DMS79 (cell line): ENCODE measurements at regions not wholly inside any gene's neighbourhood (a gene's known extent, or its start where the extent isn't known, plus 50 kb on each side); places are given as distances from the start of the nearest gene placed in this dataset.
"Not testable (repeated sequence)": the region's sequence is repeated elsewhere in the genome, so short reads cannot be mapped to it uniquely, and the experiment has no call there.

Experiments
- DNase-seq: peaks from one replicate; lab custom pipeline; 2025; lab: John Stamatoyannopoulos, UW

GRCh38 chr4:97394653-97395052 lies 748.6 kb downstream of the STPG2 start:
- no peak for DNase-seq

GRCh38 chr4:97396097-97396496 lies 747.2 kb downstream of the STPG2 start:
- DNase-seq, result no peak

GRCh38 chr4:97396605-97397004 lies 746.7 kb downstream of the STPG2 start:
- no peak for DNase-seq

- no peak for DNase-seq
Observed at GRCh38 chr4:97404876-97405523, 738.3 kb downstream of the STPG2 start.

DNA sequence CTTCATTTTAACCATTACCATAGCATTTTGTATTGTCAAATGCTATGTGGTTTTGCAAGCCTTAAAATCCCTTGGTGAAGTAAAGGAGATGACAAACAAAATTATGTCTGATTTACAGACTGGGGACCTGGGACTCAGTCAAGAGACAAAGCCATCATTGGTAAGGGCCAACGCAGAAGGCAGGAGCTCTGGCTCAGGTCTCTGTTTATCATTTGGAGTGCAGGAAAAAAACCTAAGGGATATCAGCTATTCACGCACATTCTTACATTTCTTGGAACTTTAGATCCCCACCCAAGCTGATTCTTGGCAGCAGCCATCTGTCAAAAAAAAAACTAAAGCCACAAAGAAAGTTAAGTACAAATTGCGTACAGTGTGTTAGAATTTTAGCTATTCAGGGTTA lies 731.9 kb downstream of the STPG2 start:
- no peak for DNase-seq

- DNase-seq, result no peak
Observed at GRCh38 chr4:97412331-97412730, 730.9 kb downstream of the STPG2 start.

DNA sequence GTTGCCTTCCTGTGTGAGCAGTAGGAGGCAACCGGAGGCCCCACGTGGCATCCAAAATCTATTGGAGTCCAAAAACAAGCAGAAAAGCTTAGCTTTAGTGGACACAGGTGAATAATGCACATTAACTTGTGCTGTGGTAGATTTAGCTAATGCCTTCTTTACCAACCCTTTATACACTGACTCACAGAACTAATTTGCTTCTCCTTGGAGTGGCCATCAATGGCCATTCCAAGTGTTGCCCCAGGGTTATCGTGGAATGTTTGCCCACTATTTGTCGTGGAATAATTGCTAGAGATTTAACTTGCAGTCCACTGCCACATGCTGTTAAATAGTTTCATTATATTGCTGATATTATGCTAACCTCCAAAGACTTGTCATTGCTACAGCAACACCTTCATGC lies 729.1 kb downstream of the STPG2 start:
- DNase-seq, result no peak

DNA sequence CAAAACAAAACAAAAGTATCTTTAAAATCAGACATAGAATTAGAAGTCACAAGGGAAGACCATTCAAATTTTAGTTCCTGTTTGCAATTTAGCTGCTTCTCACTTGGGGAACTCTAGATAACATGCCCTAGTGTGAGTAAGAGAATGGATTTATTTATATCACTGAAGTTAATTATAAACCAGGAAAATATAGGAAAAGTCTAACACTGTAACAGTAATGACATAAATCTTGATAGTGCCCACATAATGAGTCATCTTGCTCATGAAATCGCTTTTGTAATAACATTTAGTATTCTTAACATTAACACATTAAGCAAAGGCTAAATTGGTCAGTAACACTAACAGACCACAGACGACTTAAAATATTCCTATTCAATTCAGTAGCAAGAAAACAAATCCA lies 710.7 kb downstream of the STPG2 start:
- no peak for DNase-seq

GRCh38 chr4:97437998-97438705 lies 705.1 kb downstream of the STPG2 start:
- DNase-seq, result not testable (repeated sequence)

- no peak for DNase-seq
Observed at GRCh38 chr4:97453186-97453585, 690.1 kb downstream of the STPG2 start.

- DNase-seq, result no peak
Observed at GRCh38 chr4:97457253-97457652, 686.0 kb downstream of the STPG2 start.

- no peak for DNase-seq
Observed at GRCh38 chr4:97468272-97468671, 675.0 kb downstream of the STPG2 start.

- no peak for DNase-seq
Observed at GRCh38 chr4:97475621-97476020, 667.7 kb downstream of the STPG2 start.

- no peak for DNase-seq
Observed at GRCh38 chr4:97477974-97478373, 665.3 kb downstream of the STPG2 start.

- DNase-seq, result no peak
Observed at GRCh38 chr4:97479388-97479787, 663.9 kb downstream of the STPG2 start.

- DNase-seq, result no peak
Observed at GRCh38 chr4:97491856-97492255, 651.4 kb downstream of the STPG2 start.

GRCh38 chr4:97493815-97494518 lies 649.3 kb downstream of the STPG2 start:
- no peak for DNase-seq

DNA sequence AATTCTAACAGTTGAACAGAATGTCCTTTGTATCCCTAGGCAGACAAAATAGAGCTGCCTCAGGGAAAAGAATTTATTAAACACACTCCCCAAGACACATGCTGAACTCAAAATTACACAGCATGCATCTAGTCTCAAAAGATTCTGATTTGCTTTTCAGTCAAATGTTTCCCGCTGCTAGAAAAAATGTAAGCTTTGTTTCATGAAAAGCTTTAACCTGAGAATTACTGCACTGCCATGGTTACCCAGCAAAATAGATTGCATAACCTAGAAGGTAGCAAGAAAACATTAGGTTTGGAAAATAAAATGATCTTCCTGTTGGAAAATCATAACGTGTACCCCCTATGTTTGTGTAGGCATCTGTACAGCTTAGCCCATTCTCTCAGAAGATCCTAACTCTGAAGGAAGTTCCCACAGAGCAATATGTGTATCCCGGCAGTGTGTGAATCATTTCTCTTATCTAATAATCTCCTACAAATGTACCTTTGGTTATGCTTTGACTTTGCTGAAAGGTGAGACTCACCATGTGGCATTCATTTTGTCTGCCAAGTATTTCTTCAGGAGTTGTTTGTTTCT lies 646.9 kb downstream of the STPG2 start:
- no peak for DNase-seq

- no peak for DNase-seq
Observed at GRCh38 chr4:97498875-97499274, 644.4 kb downstream of the STPG2 start.

GRCh38 chr4:97500423-97500822 lies 642.9 kb downstream of the STPG2 start:
- DNase-seq, result no peak

DNA sequence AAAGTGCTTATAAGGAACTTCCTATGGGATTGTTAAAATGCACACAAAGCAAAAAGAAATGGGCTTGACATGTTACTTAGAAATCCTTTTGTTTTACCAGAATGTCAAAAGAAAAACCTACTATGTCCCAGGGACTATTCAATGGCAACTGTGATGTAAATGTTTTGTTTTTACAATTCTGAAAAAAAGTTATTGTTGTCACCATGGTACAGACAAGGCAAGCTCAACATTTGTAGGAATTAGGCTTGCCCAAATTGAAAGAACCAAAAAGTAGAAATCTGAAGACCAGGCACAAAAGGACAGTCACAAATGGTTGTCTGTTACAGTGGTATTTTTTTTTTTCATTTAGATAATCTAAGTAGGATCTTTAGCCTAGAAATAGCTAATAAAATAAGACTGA lies 638.6 kb downstream of the STPG2 start:
- no peak for DNase-seq

- DNase-seq, result no peak
Observed at GRCh38 chr4:97507587-97508245, 635.6 kb downstream of the STPG2 start.
